ENCODE measurements at regions not wholly inside any gene's neighbourhood (a gene's known extent, or its start where the extent isn't known, plus 50 kb on each side); places are given as distances from the start of the nearest gene placed in this dataset.
"Not testable (repeated sequence)": the region's sequence is repeated elsewhere in the genome, so short reads cannot be mapped to it uniquely, and the experiment has no call there.

GRCh38 chr1:83471272-83471671, 527.7 kb downstream of the TTLL7 start:
- not testable (repeated sequence) for H3K4me3 ChIP-seq (ENCODE audit: low read depth, low read length, poor library complexity, severe bottlenecking); H3K27me3 ChIP-seq (ENCODE audit: insufficient read depth, low read length); H3K4me1 ChIP-seq (ENCODE audit: insufficient read depth, low read length, severe bottlenecking); H3K4me2 ChIP-seq (ENCODE audit: low read length); H3K9me3 ChIP-seq (ENCODE audit: low read length); H3K9me2 ChIP-seq (ENCODE audit: low read depth, low read length); H4K20me1 ChIP-seq (ENCODE audit: insufficient read depth, low read length); H3K36me3 ChIP-seq (ENCODE audit: insufficient read depth, low read length); H3K79me2 ChIP-seq (ENCODE audit: insufficient read depth, low read length); H2AFZ ChIP-seq (ENCODE audit: low read length); H3K9ac ChIP-seq (ENCODE audit: low read length); H3K27ac ChIP-seq (ENCODE audit: low read depth, low read length, poor library complexity, severe bottlenecking); H3F3A ChIP-seq (ENCODE audit: insufficient read depth, low read length)

- not testable (repeated sequence) for H3K9ac ChIP-seq (ENCODE audit: low read length); H2AFZ ChIP-seq (ENCODE audit: low read length); H3K79me2 ChIP-seq (ENCODE audit: insufficient read depth, low read length)
Observed at GRCh38 chr1:83468336-83468735, 530.6 kb downstream of the TTLL7 start.

GRCh38 chr1:83457735-83458248, 541.1 kb downstream of the TTLL7 start:
- H3K9ac ChIP-seq (ENCODE audit: low read length); H3K9me3 ChIP-seq (ENCODE audit: low read length); H2AFZ ChIP-seq (ENCODE audit: low read length); H3K36me3 ChIP-seq (ENCODE audit: insufficient read depth, low read length); H3K4me1 ChIP-seq (ENCODE audit: insufficient read depth, low read length, severe bottlenecking); H3F3A ChIP-seq (ENCODE audit: insufficient read depth, low read length); H3K9me2 ChIP-seq (ENCODE audit: low read depth, low read length); H4K20me1 ChIP-seq (ENCODE audit: insufficient read depth, low read length); H3K79me2 ChIP-seq (ENCODE audit: insufficient read depth, low read length); H3K27ac ChIP-seq (ENCODE audit: low read depth, low read length, poor library complexity, severe bottlenecking); H3K4me2 ChIP-seq (ENCODE audit: low read length); H3K4me3 ChIP-seq (ENCODE audit: low read depth, low read length, poor library complexity, severe bottlenecking); H3K27me3 ChIP-seq (ENCODE audit: insufficient read depth, low read length): not testable (repeated sequence)

More at GRCh38 chr1:83468336-83468735, 530.6 kb downstream of the TTLL7 start:
- not testable (repeated sequence) for H3K4me2 ChIP-seq (ENCODE audit: low read length); H4K20me1 ChIP-seq (ENCODE audit: insufficient read depth, low read length); H3K4me3 ChIP-seq (ENCODE audit: low read depth, low read length, poor library complexity, severe bottlenecking); H3K9me2 ChIP-seq (ENCODE audit: low read depth, low read length); H3K9me3 ChIP-seq (ENCODE audit: low read length); H3K27ac ChIP-seq (ENCODE audit: low read depth, low read length, poor library complexity, severe bottlenecking); H3K36me3 ChIP-seq (ENCODE audit: insufficient read depth, low read length); H3K4me1 ChIP-seq (ENCODE audit: insufficient read depth, low read length, severe bottlenecking); H3K27me3 ChIP-seq (ENCODE audit: insufficient read depth, low read length); H3F3A ChIP-seq (ENCODE audit: insufficient read depth, low read length)

DNA sequence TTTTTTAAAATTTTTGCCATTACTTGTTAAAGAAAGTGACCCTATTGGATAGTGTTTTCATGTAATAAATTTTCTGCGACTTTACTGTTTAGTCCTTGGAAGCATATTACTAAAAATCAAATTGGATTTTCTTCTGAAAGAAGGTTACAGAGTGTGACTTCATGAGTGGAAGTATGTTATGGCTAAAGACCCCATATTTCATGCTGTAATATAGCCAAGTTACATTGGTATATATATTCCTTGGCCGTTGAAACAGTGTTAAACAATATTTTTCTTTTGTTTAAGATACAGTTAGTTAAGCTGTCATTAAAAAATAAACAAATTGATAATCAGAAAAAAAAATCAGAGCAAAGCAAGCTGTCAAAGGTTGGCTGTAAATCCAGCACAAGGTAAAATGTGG, 541.7 kb downstream of the TTLL7 start:
- not testable (repeated sequence) for H3K27me3 ChIP-seq (ENCODE audit: insufficient read depth, low read length); H4K20me1 ChIP-seq (ENCODE audit: insufficient read depth, low read length); H2AFZ ChIP-seq (ENCODE audit: low read length); H3K9ac ChIP-seq (ENCODE audit: low read length); H3K9me2 ChIP-seq (ENCODE audit: low read depth, low read length); H3F3A ChIP-seq (ENCODE audit: insufficient read depth, low read length); H3K79me2 ChIP-seq (ENCODE audit: insufficient read depth, low read length); H3K36me3 ChIP-seq (ENCODE audit: insufficient read depth, low read length); H3K4me2 ChIP-seq (ENCODE audit: low read length); H3K4me3 ChIP-seq (ENCODE audit: low read depth, low read length, poor library complexity, severe bottlenecking); H3K9me3 ChIP-seq (ENCODE audit: low read length); H3K4me1 ChIP-seq (ENCODE audit: insufficient read depth, low read length, severe bottlenecking); H3K27ac ChIP-seq (ENCODE audit: low read depth, low read length, poor library complexity, severe bottlenecking)

- not testable (repeated sequence) for H4K20me1 ChIP-seq (ENCODE audit: insufficient read depth, low read length); H3K27ac ChIP-seq (ENCODE audit: low read depth, low read length, poor library complexity, severe bottlenecking); H3K36me3 ChIP-seq (ENCODE audit: insufficient read depth, low read length); H3K4me3 ChIP-seq (ENCODE audit: low read depth, low read length, poor library complexity, severe bottlenecking); H3K79me2 ChIP-seq (ENCODE audit: insufficient read depth, low read length); H3K4me1 ChIP-seq (ENCODE audit: insufficient read depth, low read length, severe bottlenecking); H3K27me3 ChIP-seq (ENCODE audit: insufficient read depth, low read length); H3K9me2 ChIP-seq (ENCODE audit: low read depth, low read length); H3K4me2 ChIP-seq (ENCODE audit: low read length); H2AFZ ChIP-seq (ENCODE audit: low read length); H3K9me3 ChIP-seq (ENCODE audit: low read length); H3K9ac ChIP-seq (ENCODE audit: low read length); H3F3A ChIP-seq (ENCODE audit: insufficient read depth, low read length)
Observed at GRCh38 chr1:83455753-83456152, 543.2 kb downstream of the TTLL7 start.

GRCh38 chr1:83445873-83446272, 553.1 kb downstream of the TTLL7 start:
- H3K4me3 ChIP-seq (ENCODE audit: low read depth, low read length, poor library complexity, severe bottlenecking); H3K9ac ChIP-seq (ENCODE audit: low read length); H3K9me2 ChIP-seq (ENCODE audit: low read depth, low read length); H4K20me1 ChIP-seq (ENCODE audit: insufficient read depth, low read length); H3F3A ChIP-seq (ENCODE audit: insufficient read depth, low read length); H3K27me3 ChIP-seq (ENCODE audit: insufficient read depth, low read length); H3K27ac ChIP-seq (ENCODE audit: low read depth, low read length, poor library complexity, severe bottlenecking); H3K36me3 ChIP-seq (ENCODE audit: insufficient read depth, low read length); H3K9me3 ChIP-seq (ENCODE audit: low read length); H3K4me1 ChIP-seq (ENCODE audit: insufficient read depth, low read length, severe bottlenecking); H3K4me2 ChIP-seq (ENCODE audit: low read length); H2AFZ ChIP-seq (ENCODE audit: low read length); H3K79me2 ChIP-seq (ENCODE audit: insufficient read depth, low read length): not testable (repeated sequence)

DNA sequence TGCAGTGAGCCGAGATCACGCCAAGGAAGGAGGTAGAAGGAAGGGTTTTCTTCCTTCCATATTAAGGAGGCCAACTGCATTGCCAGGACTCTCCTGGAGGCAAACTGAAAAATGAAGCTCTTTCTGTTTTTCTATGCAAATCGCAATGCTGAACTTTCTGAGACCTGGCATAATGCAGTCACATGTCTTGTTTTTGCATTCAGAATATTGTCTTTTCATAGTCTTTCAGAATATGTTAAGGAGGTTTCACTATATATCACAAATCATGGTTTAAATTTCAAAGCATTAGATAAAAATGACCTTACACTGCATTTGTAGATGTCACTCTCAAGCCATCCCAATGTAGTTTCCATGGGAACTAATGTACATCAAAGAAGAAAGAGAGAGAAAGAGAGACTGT, 556.5 kb downstream of the TTLL7 start:
- not testable (repeated sequence) for H3K27me3 ChIP-seq (ENCODE audit: insufficient read depth, low read length); H3K9me3 ChIP-seq (ENCODE audit: low read length)

GRCh38 chr1:83440586-83440985, 558.3 kb downstream of the TTLL7 start:
- H3K27me3 ChIP-seq (ENCODE audit: insufficient read depth, low read length); H3K4me3 ChIP-seq (ENCODE audit: low read depth, low read length, poor library complexity, severe bottlenecking); H3K9me2 ChIP-seq (ENCODE audit: low read depth, low read length): not testable (repeated sequence)

More for the DNA sequence above, 556.5 kb downstream of the TTLL7 start:
- not testable (repeated sequence) for H3K4me2 ChIP-seq (ENCODE audit: low read length); H3K4me1 ChIP-seq (ENCODE audit: insufficient read depth, low read length, severe bottlenecking); H3K4me3 ChIP-seq (ENCODE audit: low read depth, low read length, poor library complexity, severe bottlenecking); H3K36me3 ChIP-seq (ENCODE audit: insufficient read depth, low read length); H3K27ac ChIP-seq (ENCODE audit: low read depth, low read length, poor library complexity, severe bottlenecking); H4K20me1 ChIP-seq (ENCODE audit: insufficient read depth, low read length); H3K9me2 ChIP-seq (ENCODE audit: low read depth, low read length); H3K79me2 ChIP-seq (ENCODE audit: insufficient read depth, low read length); H3K9ac ChIP-seq (ENCODE audit: low read length); H3F3A ChIP-seq (ENCODE audit: insufficient read depth, low read length); H2AFZ ChIP-seq (ENCODE audit: low read length)

More at GRCh38 chr1:83440586-83440985, 558.3 kb downstream of the TTLL7 start:
- H2AFZ ChIP-seq (ENCODE audit: low read length); H3K4me2 ChIP-seq (ENCODE audit: low read length); H3K79me2 ChIP-seq (ENCODE audit: insufficient read depth, low read length); H3K4me1 ChIP-seq (ENCODE audit: insufficient read depth, low read length, severe bottlenecking); H3K9ac ChIP-seq (ENCODE audit: low read length); H4K20me1 ChIP-seq (ENCODE audit: insufficient read depth, low read length); H3K27ac ChIP-seq (ENCODE audit: low read depth, low read length, poor library complexity, severe bottlenecking); H3K36me3 ChIP-seq (ENCODE audit: insufficient read depth, low read length); H3F3A ChIP-seq (ENCODE audit: insufficient read depth, low read length); H3K9me3 ChIP-seq (ENCODE audit: low read length): not testable (repeated sequence)
